Spleen (tissue), 7 donors: ENCODE measurements at regions not wholly inside any gene's neighbourhood (a gene's known extent, or its start where the extent isn't known, plus 50 kb on each side); places are given as distances from the start of the nearest gene placed in this dataset.

Source experiments
- POLR2A ChIP-seq, 3 donors: fragments of 450-650 bp; IDR thresholded peaks; one replicate each; pipeline ENCODE4 v1.5.1; 2017; ENCODE audit warnings: antibody characterized with exemption in 3 of 3, mild to moderate bottlenecking in 1 of 3
- TF ChIP-seq, protein P1 (sequence below), 11 experiments: fragments of 200-600 bp in 7 of 11; fragments of 450-650 bp in 4 of 11; sonication (generic) in 4 of 11; IDR thresholded peaks in 8 of 11; conservative IDR thresholded peaks in 3 of 11; 1 replicate in 7 of 11; 2 replicates in 4 of 11; pipeline versions ENCODE4 v1.4.0 to v1.8.0; 2016 to 2021; ENCODE audit warnings: antibody characterized with exemption in 11 of 11, inconsistent platforms in 4 of 11, mild to moderate bottlenecking in 1 of 11
- donor health status: DM: no; HTN: no; CAD: no; lungs with moderate emphysema.
- donor health status: DM: no; HTN: no; CAD: no.
- donor health status: DM: no; HTN: no; CAD: no.

DNA sequence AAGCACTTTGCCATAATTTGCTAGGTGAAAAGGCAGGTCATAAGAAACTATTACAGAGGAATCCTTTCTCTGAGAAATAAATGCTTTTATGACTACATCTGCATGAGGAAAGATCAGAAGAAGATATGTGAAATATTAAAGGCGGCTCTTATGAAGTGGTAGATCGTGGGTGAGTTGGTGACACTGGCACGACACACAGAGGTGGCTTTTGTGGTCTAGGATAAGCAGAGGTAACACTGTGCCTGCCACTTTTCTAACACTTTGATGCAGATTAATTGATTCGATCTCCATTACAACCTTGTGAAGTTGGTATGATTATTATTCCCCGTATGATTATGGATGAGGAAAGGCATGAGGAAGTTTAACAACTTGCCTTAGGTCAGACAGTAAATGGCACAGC lies 60.0 kb upstream of the ELK3 start:
- TF ChIP-seq, protein P1, sequence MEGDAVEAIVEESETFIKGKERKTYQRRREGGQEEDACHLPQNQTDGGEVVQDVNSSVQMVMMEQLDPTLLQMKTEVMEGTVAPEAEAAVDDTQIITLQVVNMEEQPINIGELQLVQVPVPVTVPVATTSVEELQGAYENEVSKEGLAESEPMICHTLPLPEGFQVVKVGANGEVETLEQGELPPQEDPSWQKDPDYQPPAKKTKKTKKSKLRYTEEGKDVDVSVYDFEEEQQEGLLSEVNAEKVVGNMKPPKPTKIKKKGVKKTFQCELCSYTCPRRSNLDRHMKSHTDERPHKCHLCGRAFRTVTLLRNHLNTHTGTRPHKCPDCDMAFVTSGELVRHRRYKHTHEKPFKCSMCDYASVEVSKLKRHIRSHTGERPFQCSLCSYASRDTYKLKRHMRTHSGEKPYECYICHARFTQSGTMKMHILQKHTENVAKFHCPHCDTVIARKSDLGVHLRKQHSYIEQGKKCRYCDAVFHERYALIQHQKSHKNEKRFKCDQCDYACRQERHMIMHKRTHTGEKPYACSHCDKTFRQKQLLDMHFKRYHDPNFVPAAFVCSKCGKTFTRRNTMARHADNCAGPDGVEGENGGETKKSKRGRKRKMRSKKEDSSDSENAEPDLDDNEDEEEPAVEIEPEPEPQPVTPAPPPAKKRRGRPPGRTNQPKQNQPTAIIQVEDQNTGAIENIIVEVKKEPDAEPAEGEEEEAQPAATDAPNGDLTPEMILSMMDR (IDR thresholded peaks at IDR 0.05 in 8 of 11, conservative IDR thresholded peaks at IDR 0.05 in 3 of 11), result no peak
- no peak for TF ChIP-seq POLR2A (IDR thresholded peaks at IDR 0.05)
